IMR-90 (cell line): ENCODE measurements at regions not wholly inside any gene's neighbourhood (a gene's known extent, or its start where the extent isn't known, plus 50 kb on each side); places are given as distances from the start of the nearest gene placed in this dataset.

Source experiments
- ATAC-seq: fragments of 200-7000 bp; cut with Tn5 transposase; 2 replicates; pipeline ENCODE4 v1.9.1; 2020; ENCODE audit warnings: low read depth, mild to moderate bottlenecking, moderate library complexity
- BruUV-seq: library from RNA; stranded (reverse); fragments of 400-500 nt; replicated peaks from 2 replicates; lab custom pipeline; 2021; lab: Mats Ljungman, UMichigan
- CTCF ChIA-PET: fragments of 300-600 bp; formaldehyde crosslinking; extraction: SDS; loops from one replicate; lab custom pipeline; 2021; ENCODE audit warnings: antibody characterized with exemption; lab: Yijun Ruan, JAX
- POLR2A ChIA-PET: fragments of 300-600 bp; sonication (Branson Sonifier 250); formaldehyde crosslinking; loops from one replicate; lab custom pipeline; 2022; ENCODE audit warnings: antibody characterized with exemption; ENCODE audit not compliant: unreplicated experiment; lab: Charles Lee
- DNase-seq: peaks from one replicate; pipeline ENCODE4 v3.0.0; 2013
- H2AFZ ChIP-seq: replicated peaks from 2 replicates; pipeline ENCODE3; 2013; ENCODE audit warnings: low read length, mild to moderate bottlenecking; ENCODE audit not compliant: poor library complexity
- H2AK5ac ChIP-seq: 2 replicates; pipeline ENCODE4 v1.6.1; 2013; ENCODE audit warnings: low read depth, low read length, inconsistent platforms
- H2AK9ac ChIP-seq: replicated peaks from 2 replicates; pipeline ENCODE3; 2013; ENCODE audit warnings: mild to moderate bottlenecking, low read depth, low read length, moderate library complexity; ENCODE audit not compliant: poor library complexity
- H2BK120ac ChIP-seq: 2 replicates; pipeline ENCODE4 v1.6.1; 2013; ENCODE audit warnings: low read depth, low read length, inconsistent platforms
- H2BK15ac ChIP-seq: 3 replicates; pipeline ENCODE4 v1.6.1; 2013; ENCODE audit warnings: low read depth, low read length, inconsistent platforms
- H2BK20ac ChIP-seq: 2 replicates; pipeline ENCODE4 v1.6.1; 2013; ENCODE audit warnings: low read depth, mild to moderate bottlenecking, inconsistent platforms, low read length, moderate library complexity
- H2BK5ac ChIP-seq: 2 replicates; pipeline ENCODE4 v1.6.1; 2013; ENCODE audit warnings: mild to moderate bottlenecking, low read depth, low read length, inconsistent platforms; ENCODE audit not compliant: poor library complexity, severe bottlenecking
- H3K14ac ChIP-seq: replicated peaks from 2 replicates; pipeline ENCODE4 v1.6.1; 2013; ENCODE audit warnings: low read depth, low read length, inconsistent platforms
- H3K18ac ChIP-seq: 2 replicates; pipeline ENCODE4 v1.6.1; 2013; ENCODE audit warnings: low read depth, low read length, control low read depth
- H3K23ac ChIP-seq: 2 replicates; pipeline ENCODE4 v1.6.1; 2013; ENCODE audit warnings: low read depth, low read length, inconsistent platforms
- H3K27ac ChIP-seq: 2 replicates; pipeline ENCODE4 v1.5.1; 2013; ENCODE audit warnings: mild to moderate bottlenecking, control low read depth, low read length; ENCODE audit not compliant: insufficient read depth
- H3K27me3 ChIP-seq: 2 replicates; pipeline ENCODE4 v1.6.1; 2013; ENCODE audit warnings: low read length; ENCODE audit not compliant: control insufficient read depth, insufficient read depth
- H3K36me3 ChIP-seq: 2 replicates; pipeline ENCODE4 v1.6.1; 2013; ENCODE audit warnings: low read length, mixed read lengths; ENCODE audit not compliant: control insufficient read depth, insufficient read depth
- H3K4ac ChIP-seq: 2 replicates; pipeline ENCODE4 v1.6.1; 2013; ENCODE audit warnings: low read depth, low read length, inconsistent platforms
- H3K4me1 ChIP-seq: 2 replicates; pipeline ENCODE4 v1.6.1; 2013; ENCODE audit warnings: low read length, mixed read lengths; ENCODE audit not compliant: control insufficient read depth, insufficient read depth
- H3K4me2 ChIP-seq: 2 replicates; pipeline ENCODE4 v1.6.1; 2013; ENCODE audit warnings: low read depth, mild to moderate bottlenecking, control low read depth, low read length, moderate library complexity
- H3K4me3 ChIP-seq: 2 replicates; pipeline ENCODE4 v1.5.1; 2013; ENCODE audit warnings: low read depth, mild to moderate bottlenecking, control low read depth, low read length, moderate library complexity; ENCODE audit not compliant: insufficient read depth
- H3K56ac ChIP-seq: 2 replicates; pipeline ENCODE4 v1.6.1; 2013; ENCODE audit warnings: low read length, inconsistent platforms; ENCODE audit not compliant: insufficient read depth; ENCODE audit errors: extremely low read depth
- H3K79me1 ChIP-seq, 2 experiments: 2 replicates each; pipeline ENCODE4 v1.6.1; 2013; ENCODE audit warnings: low read length in 2 of 2, inconsistent platforms in 1 of 2, low read depth in 1 of 2
- H3K9ac ChIP-seq: 2 replicates; pipeline ENCODE4 v1.6.1; 2013; ENCODE audit warnings: low read depth, low read length, control low read depth
- H3K9me1 ChIP-seq: 2 replicates; pipeline ENCODE4 v1.6.1; 2013; ENCODE audit warnings: low read length, inconsistent platforms; ENCODE audit not compliant: insufficient read depth
- H3K9me3 ChIP-seq: 2 replicates; pipeline ENCODE4 v1.6.1; 2013; ENCODE audit warnings: low read length; ENCODE audit not compliant: control insufficient read depth, insufficient read depth
- H4K20me1 ChIP-seq: 2 replicates; pipeline ENCODE4 v1.6.1; 2013; ENCODE audit warnings: low read length, inconsistent platforms; ENCODE audit not compliant: insufficient read depth
- H4K5ac ChIP-seq: 2 replicates; pipeline ENCODE4 v1.6.1; 2013; ENCODE audit warnings: mild to moderate bottlenecking, low read depth, low read length, control low read depth
- H4K8ac ChIP-seq, 2 experiments: 2 replicates each; pipeline ENCODE4 v1.6.1; 2013; ENCODE audit warnings: low read depth in 2 of 2, low read length in 2 of 2, control low read depth in 1 of 2, inconsistent platforms in 1 of 2
- H4K91ac ChIP-seq: 2 replicates; pipeline ENCODE4 v1.6.1; 2013; ENCODE audit warnings: low read depth, low read length, inconsistent platforms; ENCODE audit not compliant: insufficient read depth
- CHD1 ChIP-seq: IDR thresholded peaks from 2 replicates; pipeline ENCODE4 v1.6.1; 2012; ENCODE audit warnings: low read depth, low read length, improper control_type of control experiment
- FOS ChIP-seq: fragments of 150-350 bp; IDR thresholded peaks from 2 replicates; pipeline ENCODE4 v1.6.1; 2016; ENCODE audit warnings: low read depth, low read length
- MXI1 ChIP-seq: IDR thresholded peaks from 2 replicates; pipeline ENCODE4 v1.6.1; 2012; ENCODE audit warnings: low read depth, mild to moderate bottlenecking, low read length, moderate library complexity, borderline replicate concordance
- RFX5 ChIP-seq: IDR thresholded peaks from 2 replicates; pipeline ENCODE4 v1.8.0; 2012; ENCODE audit warnings: low read depth, mild to moderate bottlenecking, low read length, moderate library complexity
- WGBS, 2 experiments: methylation state at CpG; one replicate each; pipeline versions ENCODE4 v1.1.5 to v1.1.7; 2013; ENCODE audit warnings: missing lambda C conversion rate in 2 of 2; ENCODE audit not compliant: insufficient read length in 1 of 2; ENCODE audit errors: extremely low coverage in 2 of 2; 5-methylcytosine and 5-hydroxymethylcytosine counted together
- dilution Hi-C: fragments of 300-500 bp; cut with HindIII; formaldehyde crosslinking; loops from one replicate; pipeline ENCODE4 v1.14.3; 2018; ENCODE audit warnings: low sequenced_read_pairs; ENCODE audit not compliant: unreplicated experiment
- in situ Hi-C: fragments of 300-500 bp; cut with MboI; formaldehyde crosslinking; loops from 3 replicates; pipeline ENCODE4 v1.14.3; 2019; ENCODE audit warnings: low sequenced_read_pairs, inconsistent platforms, mixed read lengths
- intact Hi-C: fragments of 100-400 bp; cut with micrococcal nuclease; formaldehyde crosslinking; loops from 2 replicates; pipeline ENCODE4 v1.10.0; 2022

- no TSS peak for BruUV-seq
- H3K9me3 ChIP-seq: peaks cover 3% of the 10 kb centered on the region; the same call in 1 of the 2 replicates
- H2BK120ac ChIP-seq: no peak overlapping the region
- H2AK5ac ChIP-seq: no peak overlapping the region
- no peak overlapping the region for H2AFZ ChIP-seq
- ATAC-seq: no peak
- H3K4me1 ChIP-seq: peaks cover 6% of the 10 kb centered on the region
- H3K56ac ChIP-seq: no peak overlapping the region
- in situ Hi-C loops: no loop called here
- no peak overlapping the region for H3K27ac ChIP-seq
- no peaks in the 10 kb centered on the region for H3K79me1 ChIP-seq
- peak; percentile 42 for DNase-seq
- no peak overlapping the region for H2BK20ac ChIP-seq
- H2AK9ac ChIP-seq: no peak overlapping the region
- H3K23ac ChIP-seq: no peak overlapping the region
- peaks cover 3% of the 10 kb centered on the region; the same call in 1 of the 2 replicates for H3K9me1 ChIP-seq
- H3K27me3 ChIP-seq: no peaks in the 10 kb centered on the region
- CTCF ChIA-PET: no interaction called here
- POLR2A ChIA-PET: no interaction called here
- H4K20me1 ChIP-seq: no peaks in the 10 kb centered on the region
- H4K91ac ChIP-seq: no peak overlapping the region
- no peak overlapping the region for H3K9ac ChIP-seq
- H4K5ac ChIP-seq: no peak overlapping the region
- no peak overlapping the region for H3K4me3 ChIP-seq
- intact Hi-C loops: no loop called here
- no peak overlapping the region for H3K18ac ChIP-seq
- H2BK5ac ChIP-seq: no peak overlapping the region
- no peak overlapping the region for H3K4ac ChIP-seq
- no CpG with 5 or more reads among the region's 1 CpG for WGBS, 2 experiments
- dilution Hi-C loops: no loop called here
- no peak overlapping the region for H4K8ac ChIP-seq
- H3K4me2 ChIP-seq: no peak overlapping the region
- TF ChIP-seq CHD1 (no peak), MXI1 (no peak), RFX5 (no peak), FOS (no peak)
- no peak overlapping the region for H2BK15ac ChIP-seq
- no peaks in the 10 kb centered on the region for H3K36me3 ChIP-seq
- no peak overlapping the region for H3K14ac ChIP-seq
Observed at GRCh38 chr1:218669431-218669830, 324.3 kb downstream of the TGFB2 start.
